ENCODE measurements at regions not wholly inside any gene's neighbourhood (a gene's known extent, or its start where the extent isn't known, plus 50 kb on each side); places are given as distances from the start of the nearest gene placed in this dataset.

- Mint-ChIP-seq H3K27me3 (no peaks in the 10 kb centered on the region), H3K4me3 (no peak overlapping the region), H3K9me3 (no peaks in the 10 kb centered on the region), H3K36me3 (ENCODE audit: low read depth) (no peaks in the 10 kb centered on the region), H3K4me1 (no peaks in the 10 kb centered on the region), H3K27ac (no peak overlapping the region)
- CTCF ChIA-PET = no interaction called here
- ATAC-seq (ENCODE audit: low read depth) = no peak
- POLR2A ChIA-PET = no interaction called here
- intact Hi-C loops (cut with micrococcal nuclease) = no loop called here
- TF ChIP-seq, protein P1, sequence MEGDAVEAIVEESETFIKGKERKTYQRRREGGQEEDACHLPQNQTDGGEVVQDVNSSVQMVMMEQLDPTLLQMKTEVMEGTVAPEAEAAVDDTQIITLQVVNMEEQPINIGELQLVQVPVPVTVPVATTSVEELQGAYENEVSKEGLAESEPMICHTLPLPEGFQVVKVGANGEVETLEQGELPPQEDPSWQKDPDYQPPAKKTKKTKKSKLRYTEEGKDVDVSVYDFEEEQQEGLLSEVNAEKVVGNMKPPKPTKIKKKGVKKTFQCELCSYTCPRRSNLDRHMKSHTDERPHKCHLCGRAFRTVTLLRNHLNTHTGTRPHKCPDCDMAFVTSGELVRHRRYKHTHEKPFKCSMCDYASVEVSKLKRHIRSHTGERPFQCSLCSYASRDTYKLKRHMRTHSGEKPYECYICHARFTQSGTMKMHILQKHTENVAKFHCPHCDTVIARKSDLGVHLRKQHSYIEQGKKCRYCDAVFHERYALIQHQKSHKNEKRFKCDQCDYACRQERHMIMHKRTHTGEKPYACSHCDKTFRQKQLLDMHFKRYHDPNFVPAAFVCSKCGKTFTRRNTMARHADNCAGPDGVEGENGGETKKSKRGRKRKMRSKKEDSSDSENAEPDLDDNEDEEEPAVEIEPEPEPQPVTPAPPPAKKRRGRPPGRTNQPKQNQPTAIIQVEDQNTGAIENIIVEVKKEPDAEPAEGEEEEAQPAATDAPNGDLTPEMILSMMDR (IDR thresholded peaks at IDR 0.05) = no peak
- no peak for DNase-seq
Measured at GRCh38 chr5:5605170-5605764, 182.8 kb downstream of the ICE1 start.

GRCh38 chr5:5602554-5602953 lies 180.1 kb downstream of the ICE1 start:
- H3K4me1 Mint-ChIP-seq = no peaks in the 10 kb centered on the region
- ATAC-seq (ENCODE audit: low read depth) = no peak
- ChIA-PET POLR2A (no interaction called here), CTCF (no interaction called here)
- H3K4me3 Mint-ChIP-seq = no peak overlapping the region
- no peaks in the 10 kb centered on the region for H3K36me3 Mint-ChIP-seq (ENCODE audit: low read depth)
- TF ChIP-seq, protein P1 (IDR thresholded peaks at IDR 0.05) = no peak
- DNase-seq = no peak
- no peaks in the 10 kb centered on the region for H3K9me3 Mint-ChIP-seq
- H3K27ac Mint-ChIP-seq = no peak overlapping the region
- H3K27me3 Mint-ChIP-seq = no peaks in the 10 kb centered on the region
- intact Hi-C loops (cut with micrococcal nuclease) = no loop called here

DNA sequence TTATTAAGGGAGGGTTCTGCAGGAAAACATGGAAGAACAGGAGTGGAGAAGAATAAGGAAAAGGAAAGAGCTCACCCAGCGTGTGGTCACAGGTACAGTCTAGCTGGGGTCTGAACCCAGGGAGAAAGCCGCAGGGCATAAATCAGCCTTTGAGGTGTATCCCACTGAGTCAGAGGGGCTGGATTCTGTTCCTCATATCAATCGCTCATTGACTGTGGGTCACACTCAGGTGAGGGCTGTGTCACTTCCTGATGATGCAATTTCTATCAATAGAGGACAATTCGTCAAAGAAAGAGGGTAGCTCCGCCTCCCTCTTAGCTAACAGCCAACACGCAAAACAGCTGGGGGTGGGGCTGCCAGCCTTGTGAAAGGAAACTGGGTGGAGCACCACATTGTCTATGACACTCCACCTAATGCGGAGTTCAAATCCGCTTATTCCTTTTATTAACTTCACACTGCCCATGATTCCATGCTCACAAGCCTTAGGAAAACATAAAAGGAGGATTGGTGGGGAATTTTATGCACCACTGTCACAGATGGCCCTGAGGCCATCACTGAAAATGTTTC lies 176.2 kb downstream of the ICE1 start:
- Mint-ChIP-seq H3K36me3 (ENCODE audit: low read depth) (no peaks in the 10 kb centered on the region), H3K4me1 (no peaks in the 10 kb centered on the region), H3K4me3 (no peak overlapping the region), H3K27me3 (no peaks in the 10 kb centered on the region), H3K9me3 (no peaks in the 10 kb centered on the region), H3K27ac (no peak overlapping the region)
- intact Hi-C loops (cut with micrococcal nuclease) = no loop called here
- ChIA-PET POLR2A (no interaction called here), CTCF (no interaction called here)
- TF ChIP-seq, protein P1 (IDR thresholded peaks at IDR 0.05) = no peak
- no peak for DNase-seq
- no peak for ATAC-seq (ENCODE audit: low read depth)

DNA sequence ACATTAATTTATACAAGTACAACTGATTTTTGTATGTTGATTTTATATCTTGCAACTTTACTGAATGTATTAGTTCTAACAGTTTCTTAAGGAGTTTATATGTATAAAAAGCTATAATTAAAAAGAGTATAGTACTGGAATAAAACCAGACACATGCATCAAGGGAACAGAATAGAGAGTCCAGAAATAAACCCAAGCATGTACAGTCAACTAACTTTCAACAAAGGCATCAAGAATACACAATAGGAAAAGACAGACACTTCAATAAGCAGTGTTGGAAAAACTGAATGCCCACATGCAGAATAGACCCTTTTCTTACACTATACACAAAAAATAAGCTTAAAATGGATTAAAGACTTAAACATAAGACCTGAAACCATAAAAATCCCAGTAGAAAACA lies 170.9 kb downstream of the ICE1 start:
- CTCF ChIA-PET = no interaction called here
- no peaks in the 10 kb centered on the region for H3K36me3 Mint-ChIP-seq (ENCODE audit: low read depth)

GRCh38 chr5:5592541-5592940 lies 170.1 kb downstream of the ICE1 start:
- intact Hi-C loops (cut with micrococcal nuclease) = no loop called here

More for the DNA sequence above, 170.9 kb downstream of the ICE1 start:
- POLR2A ChIA-PET = no interaction called here
- no peaks in the 10 kb centered on the region for H3K4me1 Mint-ChIP-seq
- no peak overlapping the region for H3K27ac Mint-ChIP-seq
- no peak for DNase-seq
- no peaks in the 10 kb centered on the region for H3K9me3 Mint-ChIP-seq
- no peak overlapping the region for H3K4me3 Mint-ChIP-seq
- TF ChIP-seq, protein P1 (IDR thresholded peaks at IDR 0.05) = no peak
- intact Hi-C loops (cut with micrococcal nuclease) = no loop called here
- no peak for ATAC-seq (ENCODE audit: low read depth)
- no peaks in the 10 kb centered on the region for H3K27me3 Mint-ChIP-seq

More at GRCh38 chr5:5592541-5592940, 170.1 kb downstream of the ICE1 start:
- ATAC-seq (ENCODE audit: low read depth) = no peak
- Mint-ChIP-seq H3K27ac (no peak overlapping the region), H3K9me3 (no peaks in the 10 kb centered on the region), H3K36me3 (ENCODE audit: low read depth) (no peaks in the 10 kb centered on the region), H3K4me3 (no peak overlapping the region), H3K4me1 (no peaks in the 10 kb centered on the region), H3K27me3 (no peaks in the 10 kb centered on the region)
- DNase-seq = no peak
- TF ChIP-seq, protein P1 (IDR thresholded peaks at IDR 0.05) = no peak
- ChIA-PET POLR2A (no interaction called here), CTCF (no interaction called here)
